ENCODE measurements at regions not wholly inside any gene's neighbourhood (a gene's known extent, or its start where the extent isn't known, plus 50 kb on each side); places are given as distances from the start of the nearest gene placed in this dataset.

- no peak for TF ChIP-seq CTCF (conservative IDR thresholded peaks at IDR 0.05; ENCODE audit: low read depth, low read length)
- no peak for TF ChIP-seq EZH2 (IDR thresholded peaks at IDR 0.05; ENCODE audit: low read length, unreplicated experiment)
- no peak for TF ChIP-seq EZH2phosphoT487 (IDR thresholded peaks at IDR 0.05; ENCODE audit: borderline replicate concordance, low read length)
Measured at GRCh38 chr11:95459291-95460042, 228.5 kb upstream of the SESN3 start.
